ES-I3 (cell line): ENCODE measurements at regions not wholly inside any gene's neighbourhood (a gene's known extent, or its start where the extent isn't known, plus 50 kb on each side); places are given as distances from the start of the nearest gene placed in this dataset.
A peak's percentile ranks its signal among the peaks of the same experiment; 100 is the strongest.

Experiments
- H3K36me3 ChIP-seq: 2 replicates; pipeline ENCODE4 v1.6.1; 2013; ENCODE audit warnings: mild to moderate bottlenecking, low read length, control low read depth, moderate library complexity; ENCODE audit not compliant: insufficient read depth
- H3K4me1 ChIP-seq: 2 replicates; pipeline ENCODE4 v1.6.1; 2013; ENCODE audit warnings: mild to moderate bottlenecking, control low read depth, low read length; ENCODE audit not compliant: insufficient read depth
- H3K9ac ChIP-seq: 2 replicates; pipeline ENCODE4 v1.6.1; 2013; ENCODE audit warnings: low read depth, mild to moderate bottlenecking, low read length, moderate library complexity
- H3K9me3 ChIP-seq: 2 replicates; pipeline ENCODE4 v1.6.1; 2013; ENCODE audit warnings: mild to moderate bottlenecking, low read length, moderate library complexity; ENCODE audit not compliant: control insufficient read depth, insufficient read depth

- 0 out of 2 replicates have a peak, but pooled peaks cover 5% of the 10 kb centered on the region for H3K4me1 ChIP-seq
- H3K36me3 ChIP-seq = no peaks in the 10 kb centered on the region
- peak overlapping the region; percentile 75 for H3K9ac ChIP-seq
- H3K9me3 ChIP-seq = no peaks in the 10 kb centered on the region
Measured at GRCh38 chr4:132818091-132818490, 331.0 kb upstream of the PCDH10 start.

- Histone ChIP-seq H3K9me3 (no peaks in the 10 kb centered on the region), H3K36me3 (no peaks in the 10 kb centered on the region), H3K9ac (no peak overlapping the region), H3K4me1 (0 out of 2 replicates have a peak, but pooled peaks cover 5% of the 10 kb centered on the region)
Measured at GRCh38 chr4:132823419-132823818, 325.7 kb upstream of the PCDH10 start.

- H3K9ac ChIP-seq = no peak overlapping the region
- H3K4me1 ChIP-seq = no peaks in the 10 kb centered on the region
- no peaks in the 10 kb centered on the region for H3K36me3 ChIP-seq
- H3K9me3 ChIP-seq = no peaks in the 10 kb centered on the region
Measured at GRCh38 chr4:132824761-132825160, 324.3 kb upstream of the PCDH10 start.

- Histone ChIP-seq H3K4me1 (no peaks in the 10 kb centered on the region), H3K9ac (no peak overlapping the region), H3K9me3 (no peaks in the 10 kb centered on the region), H3K36me3 (no peaks in the 10 kb centered on the region)
Measured at GRCh38 chr4:132827522-132827921, 321.6 kb upstream of the PCDH10 start.

- H3K4me1 ChIP-seq = no peaks in the 10 kb centered on the region
- no peaks in the 10 kb centered on the region for H3K9me3 ChIP-seq
- H3K9ac ChIP-seq = no peak overlapping the region
- no peaks in the 10 kb centered on the region for H3K36me3 ChIP-seq
Measured at GRCh38 chr4:132838244-132838643, 310.9 kb upstream of the PCDH10 start.

GRCh38 chr4:132839070-132839469 lies 310.0 kb upstream of the PCDH10 start:
- Histone ChIP-seq H3K9ac (no peak overlapping the region), H3K36me3 (no peaks in the 10 kb centered on the region), H3K9me3 (no peaks in the 10 kb centered on the region), H3K4me1 (no peaks in the 10 kb centered on the region)

- no peaks in the 10 kb centered on the region for H3K36me3 ChIP-seq
- no peaks in the 10 kb centered on the region for H3K4me1 ChIP-seq
- H3K9me3 ChIP-seq = no peaks in the 10 kb centered on the region
- no peak overlapping the region for H3K9ac ChIP-seq
Measured at GRCh38 chr4:132859929-132860328, 289.2 kb upstream of the PCDH10 start.

- Histone ChIP-seq H3K9ac (no peak overlapping the region), H3K36me3 (no peaks in the 10 kb centered on the region), H3K4me1 (no peaks in the 10 kb centered on the region), H3K9me3 (no peaks in the 10 kb centered on the region)
Measured at GRCh38 chr4:132860976-132861375, 288.1 kb upstream of the PCDH10 start.

- H3K36me3 ChIP-seq = no peaks in the 10 kb centered on the region
- H3K4me1 ChIP-seq = no peaks in the 10 kb centered on the region
- no peaks in the 10 kb centered on the region for H3K9me3 ChIP-seq
- H3K9ac ChIP-seq = no peak overlapping the region
Measured at GRCh38 chr4:132863619-132864018, 285.5 kb upstream of the PCDH10 start.

GRCh38 chr4:132865458-132865857 lies 283.6 kb upstream of the PCDH10 start:
- Histone ChIP-seq H3K4me1 (no peaks in the 10 kb centered on the region), H3K36me3 (no peaks in the 10 kb centered on the region), H3K9me3 (no peaks in the 10 kb centered on the region), H3K9ac (no peak overlapping the region)

GRCh38 chr4:132865922-132866321 lies 283.2 kb upstream of the PCDH10 start:
- Histone ChIP-seq H3K4me1 (no peaks in the 10 kb centered on the region), H3K36me3 (no peaks in the 10 kb centered on the region), H3K9ac (no peak overlapping the region), H3K9me3 (no peaks in the 10 kb centered on the region)

- H3K9ac ChIP-seq = no peak overlapping the region
- no peaks in the 10 kb centered on the region for H3K36me3 ChIP-seq
- no peaks in the 10 kb centered on the region for H3K4me1 ChIP-seq
- H3K9me3 ChIP-seq = no peaks in the 10 kb centered on the region
Measured at GRCh38 chr4:132866616-132867015, 282.5 kb upstream of the PCDH10 start.

- H3K9ac ChIP-seq = no peak overlapping the region
- H3K9me3 ChIP-seq = no peaks in the 10 kb centered on the region
- no peaks in the 10 kb centered on the region for H3K4me1 ChIP-seq
- no peaks in the 10 kb centered on the region for H3K36me3 ChIP-seq
Measured at GRCh38 chr4:132893787-132894186, 255.3 kb upstream of the PCDH10 start.

GRCh38 chr4:132901224-132901623 lies 247.9 kb upstream of the PCDH10 start:
- H3K36me3 ChIP-seq = no peaks in the 10 kb centered on the region
- H3K9ac ChIP-seq = no peak overlapping the region
- H3K4me1 ChIP-seq = no peaks in the 10 kb centered on the region
- H3K9me3 ChIP-seq = no peaks in the 10 kb centered on the region

- no peaks in the 10 kb centered on the region for H3K9me3 ChIP-seq
- H3K9ac ChIP-seq = no peak overlapping the region
- H3K36me3 ChIP-seq = no peaks in the 10 kb centered on the region
- no peaks in the 10 kb centered on the region for H3K4me1 ChIP-seq
Measured at GRCh38 chr4:132910229-132910748, 238.8 kb upstream of the PCDH10 start.

GRCh38 chr4:132918096-132918495 lies 231.0 kb upstream of the PCDH10 start:
- Histone ChIP-seq H3K9me3 (no peaks in the 10 kb centered on the region), H3K36me3 (no peaks in the 10 kb centered on the region), H3K4me1 (no peaks in the 10 kb centered on the region), H3K9ac (no peak overlapping the region)
